HL-60/S4 treated with phorbol 12-myristate 13-acetate at 8.2 ng/mL for 4 days and 3 days (cell line): ENCODE measurements at regions not wholly inside any gene's neighbourhood (a gene's known extent, or its start where the extent isn't known, plus 50 kb on each side); places are given as distances from the start of the nearest gene placed in this dataset.

Source experiments
- in situ Hi-C: fragments of 300-500 bp; cut with MboI; formaldehyde crosslinking; loops from 2 replicates; pipeline ENCODE4 v1.15.0; 2022; ENCODE audit warnings: low sequenced_read_pairs

DNA sequence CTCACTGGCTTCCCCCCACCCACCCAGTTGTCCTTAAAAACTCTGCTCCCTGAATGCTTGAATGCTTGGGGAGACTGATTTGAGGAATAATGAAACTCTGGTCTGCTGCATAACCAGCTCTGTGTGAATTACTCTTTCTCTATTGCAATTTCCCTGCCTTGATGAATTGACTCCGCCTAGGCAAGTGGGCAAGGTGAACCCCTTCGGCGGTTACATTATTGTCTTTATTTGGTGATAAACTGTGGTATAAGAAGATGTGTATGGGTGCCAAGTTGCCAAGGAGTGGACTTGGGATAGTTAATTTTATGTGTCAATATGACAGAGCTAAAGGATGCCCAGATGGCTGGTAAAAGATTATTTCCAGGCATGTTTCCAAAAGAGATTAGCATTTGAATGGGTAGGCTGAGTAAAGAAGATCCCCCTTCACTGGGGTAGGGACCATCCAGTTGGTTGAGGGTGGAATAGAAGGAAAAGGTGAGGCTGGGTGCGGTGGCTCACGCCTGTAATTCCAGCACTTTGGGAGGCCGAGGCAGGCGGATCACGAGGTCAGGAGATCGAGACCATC lies 98.5 kb upstream of the HAAO start:
- in situ Hi-C loops = no loop called here

DNA sequence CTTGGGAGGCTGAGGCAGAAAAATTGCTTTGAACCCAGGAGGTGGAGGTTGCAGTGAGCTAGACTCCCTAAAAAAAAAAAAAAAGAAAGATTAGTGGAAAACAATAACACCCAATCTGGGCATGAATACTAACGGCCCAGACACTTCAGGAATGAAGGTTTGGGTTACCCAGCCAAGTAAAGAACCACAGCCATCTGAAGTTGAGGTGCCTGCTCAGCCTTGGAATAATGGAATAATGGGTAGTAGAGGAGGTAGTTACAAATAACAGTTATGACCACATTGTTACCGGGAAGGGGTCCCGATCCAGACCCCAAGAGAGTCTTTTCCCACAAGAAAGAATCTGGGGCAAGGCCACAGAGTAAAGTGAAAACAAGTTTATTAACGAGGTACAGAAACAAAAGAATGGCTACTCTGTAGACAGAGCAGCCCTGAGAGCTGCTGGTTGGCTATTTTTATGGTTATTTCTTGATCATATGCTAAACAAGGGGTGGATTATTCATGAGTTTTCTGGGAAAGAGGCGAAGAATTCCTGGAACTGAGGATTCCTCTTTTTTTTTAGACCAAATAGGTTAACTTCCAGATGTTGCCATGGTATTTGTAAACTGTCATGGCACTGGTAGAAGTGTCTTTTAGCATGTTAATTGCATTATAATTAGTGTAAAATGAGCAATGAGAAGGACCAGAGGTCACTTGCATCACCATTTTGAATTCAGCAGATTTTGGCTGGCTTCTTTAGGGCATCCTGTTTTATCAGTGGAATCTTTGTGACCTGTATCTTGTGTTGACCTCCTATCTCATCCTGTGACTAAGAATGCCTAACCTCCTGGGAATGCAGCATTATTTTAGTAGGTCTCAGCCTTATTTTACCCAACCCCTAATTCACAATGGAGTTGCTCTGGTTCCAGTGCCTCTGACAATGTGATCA lies 96.2 kb upstream of the HAAO start:
- in situ Hi-C loops = no loop called here

DNA sequence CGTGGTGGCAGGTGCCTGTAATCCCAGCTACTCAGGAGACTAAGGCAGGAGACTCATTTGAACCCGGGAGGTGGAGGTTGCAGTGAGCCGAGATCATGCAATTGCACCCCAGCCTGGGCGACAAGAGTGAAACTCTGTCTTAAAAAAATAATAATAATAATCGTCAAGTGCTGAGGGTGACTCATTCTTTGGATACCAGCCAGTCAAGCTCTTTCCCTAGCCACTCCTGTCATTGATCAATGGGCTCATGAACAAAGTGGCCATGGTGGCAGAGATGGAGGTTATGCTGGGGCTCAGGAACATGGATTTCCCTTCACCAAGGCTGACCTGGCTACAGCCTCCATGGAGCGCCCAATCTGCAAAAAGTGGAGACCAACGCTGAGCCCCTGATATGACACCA lies 94.5 kb upstream of the HAAO start:
- in situ Hi-C loops = no loop called here

DNA sequence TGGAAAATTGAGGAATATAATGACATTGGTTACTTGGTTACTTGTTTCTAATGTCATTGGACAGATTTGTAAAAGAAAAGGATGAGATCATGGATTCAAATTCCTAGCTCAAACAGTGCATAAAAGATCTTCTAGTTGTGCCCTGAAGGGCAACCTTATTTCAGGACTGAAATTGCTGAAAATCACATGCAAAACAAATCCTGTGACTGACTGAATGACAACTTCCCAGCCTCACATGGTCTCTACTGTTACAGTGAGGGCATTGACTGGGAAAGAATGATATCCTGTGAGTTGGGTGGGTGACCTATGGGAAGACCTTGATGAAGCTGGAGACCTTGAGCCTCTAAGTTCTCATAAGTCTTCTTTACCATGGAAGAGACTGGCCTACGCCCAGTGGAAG lies 90.4 kb upstream of the HAAO start:
- in situ Hi-C loops = no loop called here

DNA sequence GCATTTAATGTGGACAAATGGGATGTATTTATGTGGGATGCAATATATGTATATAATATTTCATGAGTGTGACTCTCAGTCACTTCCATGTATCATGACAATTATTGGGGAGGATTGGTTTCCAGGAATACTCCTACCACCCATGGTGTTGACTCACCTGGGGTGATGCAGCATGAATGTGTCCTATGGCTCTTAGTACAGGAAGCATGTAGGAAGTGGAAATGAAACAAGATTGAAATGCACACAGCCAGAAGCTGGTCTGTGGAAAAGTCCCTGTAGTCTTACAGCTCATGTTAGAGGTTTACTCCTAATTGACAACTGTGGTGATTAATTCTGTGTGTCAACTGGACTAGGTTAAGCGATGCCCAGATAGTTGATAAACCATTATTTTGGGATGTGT lies 89.3 kb upstream of the HAAO start:
- in situ Hi-C loops = no loop called here

DNA sequence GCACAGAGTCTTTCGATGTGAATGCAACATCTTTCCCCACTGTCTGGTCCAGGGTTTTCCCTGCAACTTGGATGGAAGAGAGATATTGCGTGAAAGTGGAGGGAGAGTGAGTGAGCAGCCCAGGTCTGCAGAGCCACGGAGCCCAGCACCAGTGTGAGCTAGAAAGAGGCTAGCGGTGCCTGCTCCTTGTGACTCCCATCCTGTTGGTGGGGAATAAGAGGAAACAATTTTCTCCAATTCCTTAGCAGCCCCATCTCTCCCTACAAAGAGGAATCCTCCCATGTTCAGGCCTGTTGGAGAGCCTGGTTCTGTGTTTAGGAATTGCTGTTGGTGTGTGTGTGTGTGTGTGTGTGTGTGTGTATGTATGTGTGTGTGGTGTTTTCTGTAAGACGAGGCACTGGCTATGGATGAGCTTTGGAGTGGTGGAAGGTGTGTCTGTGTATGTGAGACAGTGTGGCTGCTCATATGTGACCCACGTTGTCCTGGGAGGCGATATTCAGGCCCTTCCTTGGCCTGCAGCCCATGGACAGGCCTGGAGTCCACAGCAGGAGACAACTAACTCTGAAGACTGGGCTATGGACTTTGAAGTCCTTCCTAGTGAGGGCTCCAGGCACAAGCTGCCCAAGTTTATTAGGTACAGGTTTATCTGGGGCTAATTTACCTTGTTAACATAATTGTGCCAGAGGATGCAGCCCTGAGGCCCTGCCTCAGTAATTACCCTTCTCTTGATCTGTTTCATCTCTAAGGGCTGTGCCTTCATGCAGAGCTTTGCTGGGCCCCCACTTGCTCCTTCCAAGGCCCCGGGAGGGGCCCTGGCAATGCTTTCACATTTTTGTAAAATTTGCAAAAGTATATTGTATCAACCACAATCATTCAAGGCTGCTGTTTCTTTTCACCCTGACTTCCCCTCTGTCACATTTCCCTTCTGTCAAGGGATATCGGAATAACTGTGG lies 88.6 kb upstream of the HAAO start:
- in situ Hi-C loops = no loop called here

DNA sequence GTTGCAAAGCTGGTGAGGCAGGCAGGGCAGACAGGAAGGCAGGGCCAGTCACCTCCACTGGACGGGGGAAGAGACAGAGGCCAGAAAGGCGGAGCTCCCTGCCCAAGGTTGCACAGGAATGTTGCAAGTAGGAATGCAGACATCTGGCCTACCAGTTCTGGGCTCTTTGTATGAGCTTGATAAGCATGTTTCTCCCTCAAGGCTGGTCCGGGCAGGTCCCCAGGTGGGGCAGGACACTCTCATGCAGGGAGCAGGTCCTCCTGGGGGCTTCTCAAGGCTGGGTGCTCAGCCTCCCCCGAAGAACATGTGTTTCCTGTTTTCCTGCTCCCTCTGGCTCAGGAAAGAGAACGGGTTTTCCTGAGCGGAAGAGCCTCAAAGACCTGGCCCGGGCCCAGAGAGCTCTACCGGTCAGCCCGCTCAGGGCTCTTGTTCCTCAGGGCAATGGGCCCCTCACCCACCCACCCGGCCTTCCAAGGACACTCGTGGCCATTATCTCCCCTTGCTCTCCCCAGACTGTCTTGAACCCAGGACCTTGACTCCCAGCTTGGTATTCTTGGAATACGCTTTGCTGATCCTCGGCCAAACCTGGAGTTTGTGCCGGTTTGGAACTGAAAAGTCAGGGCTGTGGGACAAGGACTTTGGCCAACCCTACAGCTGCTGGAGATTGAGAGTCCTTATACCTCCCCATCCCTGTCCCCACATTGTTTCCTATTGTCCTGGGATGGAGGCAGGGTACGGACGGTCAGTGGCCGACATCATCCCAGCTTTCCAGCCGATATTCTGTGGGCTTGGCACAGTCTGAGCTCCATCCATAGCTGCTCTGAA lies 87.7 kb upstream of the HAAO start:
- in situ Hi-C loops = no loop called here

DNA sequence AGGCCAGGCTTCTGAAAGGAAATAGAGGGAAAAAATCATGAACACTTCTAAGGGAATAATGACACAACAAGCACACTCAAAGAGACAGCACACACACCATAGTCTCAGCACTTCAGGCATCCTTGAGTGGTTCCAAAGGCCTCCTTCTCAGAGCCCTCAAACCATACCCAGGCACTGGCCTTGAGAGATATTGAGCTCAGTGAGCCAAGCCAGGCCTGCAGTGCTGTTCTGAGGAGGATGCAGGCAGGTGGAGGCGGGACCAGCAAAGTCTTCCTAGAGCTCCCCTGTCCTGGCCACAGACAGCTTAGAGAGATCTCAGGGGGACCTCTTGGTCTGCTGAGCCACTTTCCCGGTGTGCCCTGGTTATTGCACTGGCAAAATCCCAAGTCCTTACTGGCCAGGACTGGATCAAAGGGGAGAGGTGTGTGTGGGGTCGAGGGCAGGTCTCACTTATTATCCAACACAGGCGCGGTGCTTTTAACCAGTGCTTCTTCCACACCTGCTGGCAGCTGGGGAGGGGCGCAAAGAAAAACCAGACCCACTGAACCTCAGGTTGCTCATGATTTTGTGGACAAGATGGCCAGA lies 86.8 kb upstream of the HAAO start:
- in situ Hi-C loops = no loop called here

DNA sequence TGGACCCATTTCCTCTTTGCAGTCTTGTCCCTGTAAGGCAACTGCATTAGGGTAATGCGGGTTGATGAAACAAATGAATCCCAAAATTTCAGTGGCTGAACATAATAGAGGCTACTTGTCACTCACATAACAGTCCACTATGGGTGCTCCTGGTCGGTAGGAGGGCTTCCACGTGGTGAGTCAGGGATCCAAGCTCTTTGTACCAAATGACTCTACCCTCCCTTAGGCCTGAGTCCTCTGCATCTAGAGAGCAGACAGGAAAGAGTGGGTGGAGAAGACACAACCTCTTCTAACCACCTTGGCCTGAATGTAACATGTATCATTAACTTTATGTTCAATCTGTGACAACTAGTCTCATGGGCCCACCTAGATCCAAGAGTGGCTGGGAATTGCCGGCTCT lies 86.2 kb upstream of the HAAO start:
- in situ Hi-C loops = no loop called here

DNA sequence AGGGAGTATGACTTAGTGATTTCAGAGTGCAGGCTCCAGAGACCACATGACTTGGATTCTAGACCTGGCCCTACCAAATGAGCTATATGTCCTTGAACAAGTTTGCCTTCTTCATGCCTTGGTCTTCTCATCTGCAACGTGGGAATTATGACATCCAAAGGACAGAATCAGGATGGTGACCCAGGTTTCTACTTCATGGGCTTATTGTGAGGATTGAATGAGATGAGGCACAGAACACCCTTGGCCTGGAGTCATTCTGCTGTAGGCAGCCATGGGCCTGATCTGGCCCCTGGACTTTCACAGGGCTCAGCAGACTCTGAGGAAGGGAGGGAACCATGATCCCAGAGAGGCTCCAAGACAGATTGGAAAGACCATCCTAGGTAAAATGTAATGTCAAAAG lies 85.6 kb upstream of the HAAO start:
- in situ Hi-C loops = no loop called here

DNA sequence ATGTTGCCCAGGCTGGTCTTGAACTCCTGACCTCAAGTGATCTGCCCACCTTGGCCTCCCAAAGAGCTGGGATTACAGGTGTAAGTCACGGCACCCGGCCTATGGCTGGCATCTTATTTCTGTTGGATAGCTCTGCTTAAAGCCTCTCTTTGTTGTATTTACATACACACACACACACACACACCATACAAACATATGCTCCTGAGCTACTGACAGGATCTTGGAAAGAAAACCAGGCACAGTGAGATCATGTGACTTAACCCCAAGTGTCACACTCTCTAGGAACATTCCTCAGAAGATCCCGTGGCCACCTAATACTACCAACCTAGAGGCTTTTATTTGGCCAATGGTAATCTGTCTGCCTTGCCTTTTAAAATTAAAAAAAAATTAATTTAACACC lies 85.1 kb upstream of the HAAO start:
- in situ Hi-C loops = no loop called here

DNA sequence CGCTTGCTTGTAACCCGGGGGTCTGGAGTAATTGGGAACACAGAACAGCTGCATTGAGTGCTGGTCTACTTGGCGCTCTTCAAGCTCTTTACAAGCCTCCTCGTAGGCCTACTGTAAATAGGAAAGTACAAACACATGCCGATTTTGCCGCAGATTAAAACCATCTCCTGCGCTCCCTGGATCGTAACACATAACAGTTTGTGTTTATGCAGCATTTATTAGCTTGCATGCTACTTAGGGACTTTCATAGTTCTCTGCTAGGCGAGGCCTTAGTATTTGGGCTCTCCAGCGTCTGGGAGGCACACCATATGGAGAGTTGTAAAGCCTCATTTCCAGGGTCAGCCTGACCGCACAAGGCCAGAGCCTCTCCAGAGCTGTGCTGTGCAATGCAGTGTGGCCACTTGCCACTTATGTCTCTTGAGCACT lies 84.0 kb upstream of the HAAO start:
- in situ Hi-C loops = no loop called here

DNA sequence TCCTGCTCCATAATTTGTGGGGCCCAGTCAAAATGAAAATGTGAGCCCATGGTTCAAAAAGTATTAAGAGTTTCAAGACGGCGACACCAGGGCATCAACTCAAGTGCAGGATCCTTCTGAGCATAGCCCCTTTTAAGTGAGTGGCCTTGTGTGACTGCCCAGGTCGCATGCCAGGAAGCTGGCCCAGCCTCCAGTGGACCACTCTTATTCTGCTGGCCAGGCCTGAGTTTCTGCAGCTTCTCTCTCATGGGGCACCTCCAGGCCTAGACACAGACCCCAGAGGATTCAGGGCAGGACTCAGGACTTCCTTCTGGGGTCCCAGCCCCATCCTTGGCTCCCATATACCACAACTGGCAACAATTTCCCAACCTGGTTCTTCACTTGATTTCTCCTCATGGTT lies 83.5 kb upstream of the HAAO start:
- in situ Hi-C loops = no loop called here

DNA sequence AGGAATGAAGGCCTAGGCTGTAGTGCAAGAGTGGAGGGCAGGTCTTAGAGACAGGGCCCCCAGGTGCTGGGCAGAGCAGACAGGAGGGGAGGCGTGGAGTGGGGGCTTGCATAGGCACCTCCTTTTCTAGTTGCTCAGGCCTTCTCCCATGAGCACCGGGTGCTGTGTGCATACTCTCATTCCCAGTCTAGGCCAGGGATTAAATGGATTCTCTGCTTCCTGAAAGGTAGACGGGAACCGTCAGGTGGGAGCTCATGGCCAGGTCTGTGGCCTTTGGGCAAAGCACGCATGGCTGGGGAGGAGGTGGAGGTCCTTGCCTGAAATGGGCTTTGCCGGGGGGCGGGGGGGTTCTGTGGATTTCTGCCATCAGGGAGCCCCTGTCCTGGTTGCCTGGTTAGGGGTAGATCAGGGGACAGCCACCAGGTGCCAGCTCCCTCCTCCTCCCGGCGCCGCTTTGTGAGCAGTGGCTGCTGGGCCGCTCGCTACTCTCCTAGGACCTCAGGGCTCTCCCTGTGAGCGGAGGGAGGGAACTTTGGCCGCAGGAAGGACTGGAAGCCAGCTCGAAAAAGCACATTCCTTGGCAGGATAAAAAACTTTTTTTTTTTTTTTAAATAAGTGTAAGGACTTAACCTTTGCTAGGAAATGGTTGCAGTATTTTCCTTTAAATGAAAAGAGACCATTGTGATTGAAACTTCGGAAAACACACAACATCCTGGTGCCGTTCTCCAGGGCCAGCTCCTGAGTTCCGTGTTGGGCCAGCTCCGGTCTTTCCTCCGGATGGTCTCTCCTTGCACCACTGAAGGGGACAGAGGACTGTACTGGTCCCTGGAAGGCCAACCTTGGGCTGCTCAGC lies 82.8 kb upstream of the HAAO start:
- in situ Hi-C loops = no loop called here

DNA sequence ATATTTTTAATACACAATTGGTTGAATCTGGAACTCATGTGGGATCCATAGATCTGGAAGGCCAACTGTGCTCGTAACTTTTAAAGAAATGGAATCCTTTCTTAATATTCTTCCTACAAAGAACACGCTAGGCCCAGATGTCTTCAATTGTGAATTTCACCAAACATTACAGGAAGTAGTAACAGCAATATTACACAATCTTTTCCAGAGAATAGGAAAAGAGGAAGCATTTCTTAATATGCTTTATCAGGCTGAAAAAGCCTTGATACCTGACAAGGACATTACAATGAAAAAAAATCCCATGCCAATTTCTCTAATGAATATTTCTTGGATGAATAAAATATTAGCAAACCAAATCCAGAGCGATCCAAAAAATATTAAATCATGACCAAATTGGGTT lies 80.3 kb upstream of the HAAO start:
- in situ Hi-C loops = no loop called here

DNA sequence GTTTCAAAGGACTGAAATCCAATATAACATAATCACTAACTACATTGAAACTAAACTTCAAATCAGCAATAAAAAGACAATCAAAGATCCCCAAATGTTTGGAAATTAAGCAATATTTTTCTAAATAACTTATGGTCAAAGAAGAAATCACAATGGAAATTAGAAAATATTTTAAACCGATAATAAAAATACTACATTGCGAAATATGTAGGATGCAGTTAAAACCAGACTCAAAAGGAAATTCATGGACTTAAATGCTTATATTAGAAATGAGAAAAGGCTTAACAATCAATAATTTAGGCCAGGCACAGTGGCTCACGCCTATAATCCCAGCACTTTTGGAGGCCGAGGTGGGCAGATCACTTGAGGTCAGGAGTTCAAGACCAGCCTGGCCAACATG lies 79.0 kb upstream of the HAAO start:
- in situ Hi-C loops = no loop called here

DNA sequence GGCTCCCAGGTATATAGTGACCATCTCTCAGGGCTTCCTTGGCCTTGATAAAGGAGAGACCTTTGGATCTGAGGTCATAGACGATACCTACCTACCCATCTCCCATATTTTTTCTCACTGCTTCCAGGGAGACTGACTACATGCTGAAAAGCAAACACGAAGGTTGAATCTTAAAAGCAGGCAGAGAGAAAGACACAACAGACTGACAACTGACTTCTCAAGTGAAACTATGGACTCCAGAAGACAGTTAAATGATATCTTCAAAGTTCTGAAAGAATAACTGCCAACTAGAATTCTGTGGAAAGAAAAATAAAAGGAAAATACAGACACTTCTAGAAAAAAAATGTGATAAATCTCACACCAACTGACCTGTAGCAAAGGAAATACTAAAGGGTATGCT lies 76.5 kb upstream of the HAAO start:
- in situ Hi-C loops = no loop called here

DNA sequence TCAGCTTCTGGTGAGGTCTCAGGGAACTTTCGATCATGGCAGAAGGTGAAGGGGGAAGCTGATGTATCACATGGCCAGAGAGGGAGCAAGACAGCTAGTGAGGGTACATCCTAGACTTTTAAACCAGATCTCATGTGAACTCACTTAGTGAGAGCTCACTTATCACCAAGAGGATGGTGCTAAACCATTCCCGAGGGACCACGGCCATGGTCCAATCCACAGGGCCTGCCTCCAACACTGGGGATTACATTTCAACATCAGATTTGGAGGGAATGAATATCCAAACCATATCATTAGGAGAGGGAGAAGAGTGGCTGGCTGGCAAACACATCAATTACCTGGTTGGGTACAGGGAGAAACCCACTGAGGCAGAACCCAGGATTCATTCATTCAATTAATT lies 75.7 kb upstream of the HAAO start:
- in situ Hi-C loops = no loop called here
